Thyroid gland (tissue), 4 donors: ENCODE measurements at regions not wholly inside any gene's neighbourhood (a gene's known extent, or its start where the extent isn't known, plus 50 kb on each side); places are given as distances from the start of the nearest gene placed in this dataset.
"Not testable (repeated sequence)": the region's sequence is repeated elsewhere in the genome, so short reads cannot be mapped to it uniquely, and the experiment has no call there.

Experiments
- DNase-seq, 2 donors: peaks; one replicate each; pipeline ENCODE4 v3.0.0-alpha.2; 2019
- H3K27ac ChIP-seq, 3 donors: fragments of 200-600 bp; sonication (generic); 1 replicate in 2 of 3; 2 replicates in 1 of 3; pipeline ENCODE4 v1.5.1; 2016 to 2019; ENCODE audit warnings: mild to moderate bottlenecking in 1 of 3, moderate library complexity in 1 of 3
- H3K27me3 ChIP-seq: fragments of 200-600 bp; sonication (generic); one replicate; pipeline ENCODE4 v1.5.1; 2019
- H3K36me3 ChIP-seq, 2 donors: fragments of 200-600 bp; sonication (generic); one replicate each; pipeline ENCODE4 v1.5.1; 2016 to 2019
- H3K4me1 ChIP-seq, 2 donors: fragments of 200-600 bp; sonication (generic); one replicate each; pipeline ENCODE4 v1.5.1; 2017 to 2019
- H3K4me3 ChIP-seq, 3 donors: fragments of 200-600 bp; sonication (generic); replicated peaks in 1 of 3; 1 replicate in 2 of 3; 2 replicates in 1 of 3; pipeline ENCODE4 v1.5.1; 2016; ENCODE audit warnings: mild to moderate bottlenecking in 1 of 3
- H3K9me3 ChIP-seq: fragments of 200-600 bp; sonication (generic); one replicate; pipeline ENCODE4 v1.5.1; 2017
- CTCF ChIP-seq, 6 experiments: fragments of 200-600 bp in 3 of 6; fragments of 450-650 bp in 3 of 6; sonication (generic) in 3 of 6; IDR thresholded peaks; one replicate each; pipeline ENCODE4 v1.5.1; 2016 to 2019; ENCODE audit warnings: antibody characterized with exemption in 6 of 6, mild to moderate bottlenecking in 2 of 6, inconsistent platforms in 1 of 6, moderate library complexity in 1 of 6
- POLR2A ChIP-seq, 2 donors: fragments of 450-650 bp; IDR thresholded peaks; one replicate each; pipeline ENCODE4 v1.6.1; 2017; ENCODE audit warnings: antibody characterized with exemption in 2 of 2, mild to moderate bottlenecking in 2 of 2, moderate library complexity in 1 of 2
- WGBS, 2 donors: methylation state at CpG; one replicate each; pipeline ENCODE4 v1.1.5; 2017; 5-methylcytosine and 5-hydroxymethylcytosine counted together
- intact Hi-C: fragments of 100-400 bp; cut with DNase I; formaldehyde crosslinking; loops from one replicate; pipeline ENCODE4 v1.15.1; 2023

- Histone ChIP-seq H3K27ac (peak overlapping the region in 1 of 3 donors; percentile 22), H3K9me3 (no peaks in the 10 kb centered on the region), H3K4me3 (no peak overlapping the region), H3K36me3 (no peaks in the 10 kb centered on the region), H3K27me3 (no peaks in the 10 kb centered on the region), H3K4me1 (no peaks in the 10 kb centered on the region)
- TF ChIP-seq POLR2A (IDR thresholded peaks at IDR 0.05) (no peak), CTCF (IDR thresholded peaks at IDR 0.05) (no peak)
- WGBS, 2 donors = 43 to 52% methylated on average over 6 of the region's 6 CpGs
- intact Hi-C loops = no loop called here
- peak; percentile 56 to 61 for DNase-seq
These were observed 150.9 kb downstream of the OSTF1 start for GRCh38 chr9:75239176-75239575.

GRCh38 chr9:75242426-75242825, 154.1 kb downstream of the OSTF1 start:
- H3K36me3 ChIP-seq = no peaks in the 10 kb centered on the region
- WGBS, 2 donors = 85 to 98% methylated on average over 1 of the region's 1 CpG
- no peaks in the 10 kb centered on the region for H3K9me3 ChIP-seq
- TF ChIP-seq CTCF (IDR thresholded peaks at IDR 0.05) (no peak), POLR2A (IDR thresholded peaks at IDR 0.05) (no peak)
- H3K4me1 ChIP-seq = no peaks in the 10 kb centered on the region
- no peak overlapping the region for H3K27ac ChIP-seq
- no peaks in the 10 kb centered on the region for H3K27me3 ChIP-seq
- H3K4me3 ChIP-seq = no peak overlapping the region
- DNase-seq = no peak
- intact Hi-C loops = no loop called here

DNA sequence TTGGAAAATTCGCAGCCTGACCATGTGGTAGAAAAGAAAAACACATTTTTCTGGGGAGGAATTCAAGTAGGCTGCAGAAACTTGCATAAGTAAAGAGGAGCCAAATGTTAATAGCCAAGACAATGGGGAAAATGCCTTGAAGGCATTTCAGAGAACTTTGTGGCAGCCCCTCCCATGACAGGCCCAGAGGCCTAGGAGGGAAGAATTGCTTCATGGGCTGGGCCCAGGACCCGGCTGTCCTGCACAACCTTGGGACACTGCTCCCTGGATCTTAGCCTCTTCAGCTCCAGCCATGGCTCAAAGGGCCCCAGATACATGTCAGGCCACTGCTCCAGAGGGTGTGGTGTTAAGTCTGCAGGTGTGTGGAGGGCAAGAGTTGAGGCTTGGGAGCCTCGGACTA, 158.6 kb downstream of the OSTF1 start:
- no peak overlapping the region for H3K4me3 ChIP-seq
- 89 to 98% methylated on average over 3 of the region's 3 CpGs for WGBS, 2 donors
- H3K27me3 ChIP-seq = no peaks in the 10 kb centered on the region
- TF ChIP-seq CTCF (IDR thresholded peaks at IDR 0.05) = no peak
- no peak for TF ChIP-seq POLR2A (IDR thresholded peaks at IDR 0.05)
- no peaks in the 10 kb centered on the region for H3K4me1 ChIP-seq
- intact Hi-C loops = no loop called here
- no peak for DNase-seq
- no peaks in the 10 kb centered on the region for H3K36me3 ChIP-seq
- no peaks in the 10 kb centered on the region for H3K9me3 ChIP-seq
- no peak overlapping the region for H3K27ac ChIP-seq

GRCh38 chr9:75265525-75265972, 177.2 kb downstream of the OSTF1 start:
- no peak overlapping the region for H3K4me3 ChIP-seq

DNA sequence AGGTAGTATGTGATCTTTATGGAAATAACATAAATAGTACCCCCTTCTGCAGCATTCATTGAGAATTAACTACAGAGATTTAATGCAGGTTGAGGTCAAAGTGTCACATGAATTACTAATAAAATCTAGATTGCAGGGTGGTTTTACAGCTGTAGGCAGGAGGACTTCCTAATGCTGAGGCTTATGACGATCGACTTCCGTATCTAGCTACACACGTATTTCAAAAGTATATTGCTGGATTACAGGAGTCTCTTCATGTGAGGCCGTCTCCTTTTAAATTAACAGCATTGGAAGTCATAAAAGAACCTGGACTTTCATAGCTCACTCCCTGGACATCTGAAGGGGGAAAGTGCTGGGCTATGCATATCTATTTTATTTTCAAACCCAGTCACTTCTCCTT, 180.9 kb downstream of the OSTF1 start:
- WGBS, 2 donors = 94 to 97% methylated on average over 5 of the region's 5 CpGs
- DNase-seq = no peak
- no peak for TF ChIP-seq CTCF (IDR thresholded peaks at IDR 0.05)
- no peak for TF ChIP-seq POLR2A (IDR thresholded peaks at IDR 0.05)
- Histone ChIP-seq H3K9me3 (no peaks in the 10 kb centered on the region), H3K4me3 (no peak overlapping the region), H3K36me3 (no peaks in the 10 kb centered on the region), H3K27ac (no peak overlapping the region), H3K4me1 (peaks cover 10 to 12% of the 10 kb centered on the region in 2 donors), H3K27me3 (no peaks in the 10 kb centered on the region)
- intact Hi-C loops = loop anchor here (10.0 kb wide), 1 partner anchor 596 kb away; no protein-coding TSS in a partner anchor

More at GRCh38 chr9:75265525-75265972, 177.2 kb downstream of the OSTF1 start:
- Histone ChIP-seq H3K4me1 (peaks cover 10 to 12% of the 10 kb centered on the region in 2 donors), H3K36me3 (no peaks in the 10 kb centered on the region), H3K9me3 (no peaks in the 10 kb centered on the region), H3K27ac (no peak overlapping the region), H3K27me3 (no peaks in the 10 kb centered on the region)
- DNase-seq = peak; percentile 54 to 63
- intact Hi-C loops = loop anchor here (10.0 kb wide), 1 partner anchor 599 kb away; no protein-coding TSS in a partner anchor
- TF ChIP-seq POLR2A (IDR thresholded peaks at IDR 0.05) (no peak), CTCF (IDR thresholded peaks at IDR 0.05) (peak; percentile 81 to 90 (median 86))
- 35% methylated on average over 3 of the region's 3 CpGs for WGBS, 2 donors

DNA sequence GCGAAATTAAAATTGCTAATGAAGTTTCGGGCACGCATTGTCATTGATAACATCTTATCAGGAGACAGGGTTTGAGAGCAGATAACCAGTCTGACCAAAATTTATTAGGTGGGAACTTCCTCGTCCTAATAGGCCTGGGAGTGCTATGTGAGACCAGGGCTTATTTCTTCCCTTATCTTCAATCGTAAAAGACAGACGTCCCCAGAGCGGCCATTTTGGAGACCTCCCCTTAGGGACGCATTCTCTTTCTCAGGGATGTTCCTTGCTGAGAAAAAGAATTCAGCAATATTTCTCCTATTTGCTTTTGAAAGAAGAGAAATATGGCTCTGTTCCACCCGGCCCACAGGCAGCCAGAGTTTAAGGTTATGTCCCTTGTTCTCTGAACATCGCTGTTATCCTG, 184.7 kb downstream of the OSTF1 start:
- DNase-seq, H3K36me3 ChIP-seq, H3K9me3 ChIP-seq, intact Hi-C loops, H3K4me3 ChIP-seq, H3K27ac ChIP-seq, H3K27me3 ChIP-seq, H3K4me1 ChIP-seq: not testable (repeated sequence)
- WGBS, 2 donors = 94 to 95% methylated on average over 10 of the region's 10 CpGs
